ENCODE measurements at regions not wholly inside any gene's neighbourhood (a gene's known extent, or its start where the extent isn't known, plus 50 kb on each side); places are given as distances from the start of the nearest gene placed in this dataset.

DNA sequence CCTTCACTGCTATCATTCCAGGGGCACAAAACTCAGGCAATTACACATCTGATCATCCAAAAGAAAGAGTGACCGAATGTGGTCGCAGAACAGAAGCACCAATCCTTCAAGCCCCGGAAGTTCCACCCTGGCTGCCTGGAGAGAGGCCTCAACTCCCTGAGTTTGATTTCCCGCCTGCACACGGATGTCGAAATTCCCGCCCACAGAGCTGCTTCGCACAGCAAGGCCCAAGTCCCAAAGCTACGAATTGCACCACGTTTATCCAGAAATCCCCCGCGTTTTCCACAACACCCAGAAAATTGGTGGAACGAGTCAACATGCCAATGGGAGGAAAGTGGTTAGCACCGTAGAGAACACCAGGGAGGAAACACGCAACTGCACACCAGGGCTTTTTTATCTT lies 445.4 kb downstream of the EIPR1 start:
- DNase-seq: no peak
- intact Hi-C loops (cut with micrococcal nuclease; ENCODE audit: unreplicated experiment): no loop called here
- TF ChIP-seq, protein P1, sequence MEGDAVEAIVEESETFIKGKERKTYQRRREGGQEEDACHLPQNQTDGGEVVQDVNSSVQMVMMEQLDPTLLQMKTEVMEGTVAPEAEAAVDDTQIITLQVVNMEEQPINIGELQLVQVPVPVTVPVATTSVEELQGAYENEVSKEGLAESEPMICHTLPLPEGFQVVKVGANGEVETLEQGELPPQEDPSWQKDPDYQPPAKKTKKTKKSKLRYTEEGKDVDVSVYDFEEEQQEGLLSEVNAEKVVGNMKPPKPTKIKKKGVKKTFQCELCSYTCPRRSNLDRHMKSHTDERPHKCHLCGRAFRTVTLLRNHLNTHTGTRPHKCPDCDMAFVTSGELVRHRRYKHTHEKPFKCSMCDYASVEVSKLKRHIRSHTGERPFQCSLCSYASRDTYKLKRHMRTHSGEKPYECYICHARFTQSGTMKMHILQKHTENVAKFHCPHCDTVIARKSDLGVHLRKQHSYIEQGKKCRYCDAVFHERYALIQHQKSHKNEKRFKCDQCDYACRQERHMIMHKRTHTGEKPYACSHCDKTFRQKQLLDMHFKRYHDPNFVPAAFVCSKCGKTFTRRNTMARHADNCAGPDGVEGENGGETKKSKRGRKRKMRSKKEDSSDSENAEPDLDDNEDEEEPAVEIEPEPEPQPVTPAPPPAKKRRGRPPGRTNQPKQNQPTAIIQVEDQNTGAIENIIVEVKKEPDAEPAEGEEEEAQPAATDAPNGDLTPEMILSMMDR (IDR thresholded peaks at IDR 0.05; ENCODE audit: insufficient read depth in 1 of 2, low read depth in 1 of 2, low read length in 1 of 2, severe bottlenecking in 1 of 2, unreplicated experiment in 1 of 2): no peak
- H3K36me3 ChIP-seq (ENCODE audit: control insufficient read depth, insufficient read depth, low read length): no peaks in the 10 kb centered on the region
- H3K4me1 ChIP-seq: no peaks in the 10 kb centered on the region
- peaks cover 5% of the 10 kb centered on the region; the same call in 1 of the 2 replicates for H3K9me3 ChIP-seq
- no TSS peak for BruUV-seq (replicated peaks)
- ChIA-PET POLR2A (no interaction called here), CTCF (no interaction called here)
- Mint-ChIP-seq H3K4me1 (ENCODE audit: low read depth, unreplicated experiment) (no peaks in the 10 kb centered on the region), H3K4me3 (ENCODE audit: unreplicated experiment) (no peak overlapping the region), H3K27ac (ENCODE audit: unreplicated experiment) (no peak overlapping the region), H3K36me3 (ENCODE audit: insufficient read depth, unreplicated experiment) (peaks cover 4% of the 10 kb centered on the region), H3K9me3 (ENCODE audit: unreplicated experiment) (peaks cover 14% of the 10 kb centered on the region), H3K27me3 (ENCODE audit: insufficient read depth, unreplicated experiment) (peaks cover 3% of the 10 kb centered on the region)
- H3K4me3 ChIP-seq (ENCODE audit: low read depth, low read length): no peak overlapping the region
- H3K27me3 ChIP-seq (replicated peaks; ENCODE audit: control insufficient read depth, insufficient read depth, low read length): no peaks in the 10 kb centered on the region

GRCh38 chr2:2931318-2932075 lies 446.1 kb downstream of the EIPR1 start:
- Mint-ChIP-seq H3K27me3 (ENCODE audit: insufficient read depth, unreplicated experiment) (peaks cover 3% of the 10 kb centered on the region), H3K9me3 (ENCODE audit: unreplicated experiment) (peaks cover 14% of the 10 kb centered on the region), H3K4me1 (ENCODE audit: low read depth, unreplicated experiment) (no peaks in the 10 kb centered on the region), H3K4me3 (ENCODE audit: unreplicated experiment) (no peak overlapping the region), H3K36me3 (ENCODE audit: insufficient read depth, unreplicated experiment) (peaks cover 1% of the 10 kb centered on the region), H3K27ac (ENCODE audit: unreplicated experiment) (no peak overlapping the region)
- DNase-seq: no peak
- ChIA-PET POLR2A (no interaction called here), CTCF (no interaction called here)
- H3K9me3 ChIP-seq: peaks cover 5% of the 10 kb centered on the region; the same call in 1 of the 2 replicates
- no peaks in the 10 kb centered on the region for H3K36me3 ChIP-seq (ENCODE audit: control insufficient read depth, insufficient read depth, low read length)
- intact Hi-C loops (cut with micrococcal nuclease; ENCODE audit: unreplicated experiment): no loop called here
- H3K27me3 ChIP-seq (replicated peaks; ENCODE audit: control insufficient read depth, insufficient read depth, low read length): no peaks in the 10 kb centered on the region
- TF ChIP-seq, protein P1 (IDR thresholded peaks at IDR 0.05; ENCODE audit: insufficient read depth in 1 of 2, low read depth in 1 of 2, low read length in 1 of 2, severe bottlenecking in 1 of 2, unreplicated experiment in 1 of 2): no peak
- no peaks in the 10 kb centered on the region for H3K4me1 ChIP-seq
- no TSS peak for BruUV-seq (replicated peaks)
- no peak overlapping the region for H3K4me3 ChIP-seq (ENCODE audit: low read depth, low read length)

DNA sequence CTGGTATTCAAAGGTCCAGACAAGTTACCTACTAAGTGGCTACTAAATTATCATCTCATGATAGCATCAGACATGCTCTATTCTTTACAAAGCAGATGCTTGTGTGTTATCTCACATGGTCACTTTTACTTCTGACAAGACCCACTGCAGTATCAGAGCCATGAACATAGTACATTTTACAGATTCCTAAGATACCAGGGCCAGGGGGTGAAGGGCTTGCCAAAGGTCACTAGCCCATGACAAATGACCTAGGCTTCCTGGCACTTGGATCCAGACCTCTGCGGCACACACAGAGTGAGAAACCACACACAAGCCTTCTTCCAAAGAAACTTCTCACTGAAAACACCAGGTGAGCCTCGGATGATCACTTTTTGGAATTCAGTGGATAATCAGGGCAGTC lies 446.8 kb downstream of the EIPR1 start:
- peaks cover 14% of the 10 kb centered on the region for H3K9me3 Mint-ChIP-seq (ENCODE audit: unreplicated experiment)
- H3K27me3 Mint-ChIP-seq (ENCODE audit: insufficient read depth, unreplicated experiment): peaks cover 3% of the 10 kb centered on the region
- intact Hi-C loops (cut with micrococcal nuclease; ENCODE audit: unreplicated experiment): no loop called here
- ChIA-PET CTCF (no interaction called here), POLR2A (no interaction called here)
- DNase-seq: no peak
- H3K4me3 Mint-ChIP-seq (ENCODE audit: unreplicated experiment): no peak overlapping the region
- BruUV-seq (replicated peaks): no TSS peak
- H3K27ac Mint-ChIP-seq (ENCODE audit: unreplicated experiment): no peak overlapping the region
- Histone ChIP-seq H3K9me3 (peaks cover 5% of the 10 kb centered on the region; the same call in 1 of the 2 replicates), H3K27me3 (replicated peaks; ENCODE audit: control insufficient read depth, insufficient read depth, low read length) (no peaks in the 10 kb centered on the region), H3K4me1 (no peaks in the 10 kb centered on the region), H3K36me3 (ENCODE audit: control insufficient read depth, insufficient read depth, low read length) (no peaks in the 10 kb centered on the region), H3K4me3 (ENCODE audit: low read depth, low read length) (no peak overlapping the region)
- H3K36me3 Mint-ChIP-seq (ENCODE audit: insufficient read depth, unreplicated experiment): no peaks in the 10 kb centered on the region
- H3K4me1 Mint-ChIP-seq (ENCODE audit: low read depth, unreplicated experiment): no peaks in the 10 kb centered on the region
- TF ChIP-seq, protein P1 (IDR thresholded peaks at IDR 0.05; ENCODE audit: insufficient read depth in 1 of 2, low read depth in 1 of 2, low read length in 1 of 2, severe bottlenecking in 1 of 2, unreplicated experiment in 1 of 2): no peak

Measured in Caco-2 (cell line).